HepG2 (cell line): ENCODE measurements at regions not wholly inside any gene's neighbourhood (a gene's known extent, or its start where the extent isn't known, plus 50 kb on each side); places are given as distances from the start of the nearest gene placed in this dataset.

Experiments
- ATAC-seq: fragments of 200-7000 bp; cut with Tn5 transposase; 3 replicates; pipeline ENCODE4 v1.9.1; 2020; ENCODE audit warnings: mild to moderate bottlenecking, moderate library complexity
- BruUV-seq: library from RNA; stranded (reverse); fragments of 400-500 nt; replicated peaks from 2 replicates; lab custom pipeline; 2021; lab: Mats Ljungman, UMichigan
- CTCF ChIA-PET: fragments of 300-600 bp; formaldehyde crosslinking; extraction: SDS; loops from one replicate; lab custom pipeline; 2021; ENCODE audit warnings: low total read pairs, inconsistent platforms, low intra/inter-chr PET ratio; lab: Yijun Ruan, JAX
- POLR2A ChIA-PET: fragments of 350-600 bp; sonication (Branson Sonifier 250); formaldehyde crosslinking; loops from one replicate; lab custom pipeline; 2020; ENCODE audit warnings: antibody characterized with exemption, inconsistent platforms; lab: Yijun Ruan, JAX
- DNase-seq: peaks from one replicate; pipeline ENCODE4 v3.0.0-alpha.2; 2015; ENCODE audit warnings: low spot score
- FAIRE-seq: peaks from 3 replicates; lab custom pipeline; 2011; peaks lifted over from hg19 to GRCh38; lab: Jason Lieb, UNC
- H2AFZ ChIP-seq: one replicate; pipeline ENCODE4 v1.6.1; 2011; ENCODE audit warnings: low read length, inconsistent platforms
- H3K27ac ChIP-seq: fragments of 300-600 bp; 3 replicates; pipeline ENCODE4 v1.8.0; 2011; ENCODE audit warnings: mixed run types, mild to moderate bottlenecking, mixed read lengths, low read length, inconsistent platforms; ENCODE audit not compliant: insufficient read depth; ENCODE audit errors: extremely low read length
- H3K27me3 ChIP-seq, 2 experiments: fragments of 200-600 bp in 1 of 2; 2 replicates in 1 of 2; 3 replicates in 1 of 2; pipeline versions ENCODE4 v1.6.0 to v1.8.0; 2011; ENCODE audit warnings: low read length in 2 of 2, mild to moderate bottlenecking in 2 of 2, moderate library complexity in 2 of 2, inconsistent platforms in 1 of 2; ENCODE audit not compliant: insufficient read depth in 2 of 2, control insufficient read depth in 1 of 2
- H3K36me3 ChIP-seq, 2 experiments: fragments of 200-600 bp in 1 of 2; replicated peaks in 1 of 2; 2 replicates in 1 of 2; 3 replicates in 1 of 2; pipeline versions ENCODE4 v1.5.1 to v1.8.0; 2011; ENCODE audit warnings: low read length in 2 of 2, inconsistent platforms in 1 of 2; ENCODE audit not compliant: insufficient read depth in 2 of 2, control insufficient read depth in 1 of 2
- H3K4me1 ChIP-seq: 2 replicates; pipeline ENCODE4 v1.5.1; 2012; ENCODE audit warnings: low read length, inconsistent platforms; ENCODE audit not compliant: insufficient read depth
- H3K4me2 ChIP-seq: 2 replicates; pipeline ENCODE4 v1.6.0; 2011; ENCODE audit warnings: low read depth, low read length, inconsistent platforms
- H3K4me3 ChIP-seq, 3 experiments: fragments of 200-600 bp in 1 of 3; sonication (generic), shearing (Covaris generic) in 1 of 3; replicated peaks in 1 of 3; 2 replicates each; pipeline ENCODE4 v1.5.1; 2011 to 2016; ENCODE audit warnings: low read length in 3 of 3, inconsistent platforms in 2 of 3, low read depth in 2 of 3, mild to moderate bottlenecking in 2 of 3, control low read depth in 1 of 3, mixed read lengths in 1 of 3; ENCODE audit not compliant: insufficient read depth in 1 of 3
- H3K79me2 ChIP-seq: one replicate; pipeline ENCODE4 v1.6.1; 2011; ENCODE audit warnings: low read length, inconsistent platforms; ENCODE audit not compliant: insufficient read depth
- H3K9ac ChIP-seq: 2 replicates; pipeline ENCODE4 v1.6.0; 2011; ENCODE audit warnings: mild to moderate bottlenecking, low read depth, low read length, inconsistent platforms; ENCODE audit not compliant: insufficient read depth
- H3K9me3 ChIP-seq: 2 replicates; pipeline ENCODE4 v1.5.1; 2012; ENCODE audit warnings: mild to moderate bottlenecking, low read length
- H4K20me1 ChIP-seq: 2 replicates; pipeline ENCODE4 v1.6.0; 2011; ENCODE audit warnings: inconsistent platforms, mild to moderate bottlenecking, low read length, moderate library complexity; ENCODE audit not compliant: insufficient read depth
- AKNA ChIP-seq: sonication (generic); formaldehyde crosslinking; IDR thresholded peaks from 2 replicates; pipeline ENCODE4 v1.4.0; 2020; ENCODE audit warnings: missing genetic modification reagents, borderline replicate concordance
- IRX3 ChIP-seq: sonication (generic); formaldehyde crosslinking; IDR thresholded peaks from 2 replicates; pipeline ENCODE4 v1.8.1; 2023; ENCODE audit warnings: mild to moderate bottlenecking, low read depth, missing genetic modification reagents, borderline replicate concordance
- NFAT5 ChIP-seq: sonication (generic); formaldehyde crosslinking; IDR thresholded peaks from 2 replicates; pipeline ENCODE4 v1.4.0; 2020; ENCODE audit warnings: missing genetic modification reagents
- RARG ChIP-seq: sonication (generic); formaldehyde crosslinking; IDR thresholded peaks from 2 replicates; pipeline ENCODE4 v1.4.0; 2020; ENCODE audit warnings: low read depth, mild to moderate bottlenecking, missing genetic modification reagents
- RXRA ChIP-seq: sonication (generic); formaldehyde crosslinking; IDR thresholded peaks from 2 replicates; pipeline ENCODE4 v1.5.1; 2020; ENCODE audit warnings: missing genetic modification reagents
- ZNF44 ChIP-seq: sonication (generic); formaldehyde crosslinking; IDR thresholded peaks from 2 replicates; pipeline ENCODE4 v1.5.1; 2020; ENCODE audit warnings: mild to moderate bottlenecking, missing genetic modification reagents
- ZNF460 ChIP-seq: sonication (generic); formaldehyde crosslinking; IDR thresholded peaks from 2 replicates; pipeline ENCODE4 v1.5.1; 2020; ENCODE audit warnings: missing genetic modification reagents, mild to moderate bottlenecking, borderline replicate concordance
- ZNF570 ChIP-seq: sonication (generic); formaldehyde crosslinking; IDR thresholded peaks from 2 replicates; pipeline ENCODE4 v1.4.0; 2020; ENCODE audit warnings: mild to moderate bottlenecking, missing genetic modification reagents, borderline replicate concordance
- ZNF737 ChIP-seq: sonication (generic); formaldehyde crosslinking; IDR thresholded peaks from 2 replicates; pipeline ENCODE4 v1.5.0; 2020; ENCODE audit warnings: missing genetic modification reagents, mild to moderate bottlenecking, borderline replicate concordance
- WGBS: methylation state at CpG from one replicate; pipeline ENCODE4 v1.1.6; 2017; ENCODE audit warnings: low lambda C conversion rate; 5-methylcytosine and 5-hydroxymethylcytosine counted together
- in situ Hi-C: cut with HindIII; loops from 2 replicates; pipeline ENCODE4 v1.10.0; 2017; ENCODE audit warnings: low pct_unique_long_range_greater_than_20kb; ENCODE audit not compliant: extremely low pct_ligation_motif_present
- intact Hi-C: fragments of 100-400 bp; cut with micrococcal nuclease; formaldehyde crosslinking; loops from one replicate; pipeline ENCODE4 v1.10.0; 2022; ENCODE audit not compliant: unreplicated experiment

GRCh38 chr1:87426463-87427249, 98.0 kb downstream of the LMO4 start:
- ATAC-seq (no peak), FAIRE-seq (no peak), DNase-seq (no peak)
- ChIA-PET POLR2A (no interaction called here), CTCF (no interaction called here)
- no TSS peak for BruUV-seq
- H4K20me1 ChIP-seq, result no peaks in the 10 kb centered on the region
- H3K9me3 ChIP-seq, result no peaks in the 10 kb centered on the region
- no peaks in the 10 kb centered on the region for H3K4me1 ChIP-seq
- in situ Hi-C loops, result no loop called here
- intact Hi-C loops, result no loop called here
- no peak overlapping the region for H3K27ac ChIP-seq
- H3K4me2 ChIP-seq, result no peak overlapping the region
- no peak overlapping the region for H3K9ac ChIP-seq
- no peaks in the 10 kb centered on the region for H3K36me3 ChIP-seq
- 45% methylated on average over 12 of the region's 12 CpGs for WGBS
- no peak overlapping the region for H3K4me3 ChIP-seq
- H3K27me3 ChIP-seq, result no peaks in the 10 kb centered on the region
- no peaks in the 10 kb centered on the region for H3K79me2 ChIP-seq
- H2AFZ ChIP-seq, result no peak overlapping the region
- TF ChIP-seq RARG, result no peak
- no peak for TF ChIP-seq NFAT5 (CRISPR knock-in tag)
- no peak for TF ChIP-seq IRX3
- no peak for TF ChIP-seq ZNF44 (CRISPR knock-in tag)
- TF ChIP-seq ZNF570, result no peak
- TF ChIP-seq ZNF460, result no peak
- no peak for TF ChIP-seq ZNF737 (CRISPR knock-in tag)
- no peak for TF ChIP-seq RXRA
- TF ChIP-seq AKNA, result no peak
